Omental fat pad (tissue), 3 donors: ENCODE measurements at regions not wholly inside any gene's neighbourhood (a gene's known extent, or its start where the extent isn't known, plus 50 kb on each side); places are given as distances from the start of the nearest gene placed in this dataset.

Experiments used
- ATAC-seq: fragments of 150-250 bp; one replicate; pipeline ENCODE4 v1.9.1; 2016; ENCODE audit warnings: mild to moderate bottlenecking, moderate library complexity; ENCODE audit not compliant: low FRiP score
- DNase-seq: peaks from one replicate; pipeline ENCODE4 v3.0.0-alpha.2; 2019; ENCODE audit warnings: low spot score
- TF ChIP-seq, protein P1 (sequence below), 3 donors: fragments of 450-650 bp; IDR thresholded peaks; one replicate each; pipeline ENCODE4 v1.5.1; 2016 to 2017; ENCODE audit warnings: antibody characterized with exemption in 3 of 3, mild to moderate bottlenecking in 3 of 3, moderate library complexity in 2 of 3

DNA sequence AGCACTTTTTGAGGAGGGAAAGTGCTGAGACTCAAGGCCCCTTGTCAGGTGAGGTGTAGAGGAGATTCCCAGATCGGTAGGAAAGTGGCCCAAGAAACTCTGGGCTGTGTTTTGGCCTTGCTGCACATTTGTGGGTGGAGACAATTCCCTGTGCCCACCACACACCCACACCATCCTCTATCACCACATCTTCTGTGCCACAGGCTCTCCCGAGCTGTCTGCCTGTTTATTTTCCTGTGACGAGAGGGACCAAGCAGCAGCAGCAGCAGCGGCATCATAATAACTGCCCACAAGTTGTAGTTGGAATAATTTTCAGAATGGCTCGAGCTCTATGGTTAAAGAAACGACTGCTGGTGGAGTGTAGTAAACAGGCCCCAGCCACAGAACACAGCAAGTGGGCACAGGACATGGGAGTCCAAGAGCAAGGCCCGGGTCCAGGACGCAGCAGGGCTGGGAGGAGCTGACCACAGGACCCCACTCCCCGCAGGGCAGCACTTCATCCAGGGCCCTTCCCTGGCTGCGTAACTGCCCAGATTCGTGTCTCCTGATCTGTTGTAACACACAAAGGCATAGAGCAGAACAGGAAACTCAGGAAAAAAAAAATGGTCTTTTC, 55.6 kb upstream of the BCL2L14 start:
- ATAC-seq, result no peak
- DNase-seq, result no peak
- TF ChIP-seq, protein P1, sequence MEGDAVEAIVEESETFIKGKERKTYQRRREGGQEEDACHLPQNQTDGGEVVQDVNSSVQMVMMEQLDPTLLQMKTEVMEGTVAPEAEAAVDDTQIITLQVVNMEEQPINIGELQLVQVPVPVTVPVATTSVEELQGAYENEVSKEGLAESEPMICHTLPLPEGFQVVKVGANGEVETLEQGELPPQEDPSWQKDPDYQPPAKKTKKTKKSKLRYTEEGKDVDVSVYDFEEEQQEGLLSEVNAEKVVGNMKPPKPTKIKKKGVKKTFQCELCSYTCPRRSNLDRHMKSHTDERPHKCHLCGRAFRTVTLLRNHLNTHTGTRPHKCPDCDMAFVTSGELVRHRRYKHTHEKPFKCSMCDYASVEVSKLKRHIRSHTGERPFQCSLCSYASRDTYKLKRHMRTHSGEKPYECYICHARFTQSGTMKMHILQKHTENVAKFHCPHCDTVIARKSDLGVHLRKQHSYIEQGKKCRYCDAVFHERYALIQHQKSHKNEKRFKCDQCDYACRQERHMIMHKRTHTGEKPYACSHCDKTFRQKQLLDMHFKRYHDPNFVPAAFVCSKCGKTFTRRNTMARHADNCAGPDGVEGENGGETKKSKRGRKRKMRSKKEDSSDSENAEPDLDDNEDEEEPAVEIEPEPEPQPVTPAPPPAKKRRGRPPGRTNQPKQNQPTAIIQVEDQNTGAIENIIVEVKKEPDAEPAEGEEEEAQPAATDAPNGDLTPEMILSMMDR (IDR thresholded peaks at IDR 0.05), result no peak

DNA sequence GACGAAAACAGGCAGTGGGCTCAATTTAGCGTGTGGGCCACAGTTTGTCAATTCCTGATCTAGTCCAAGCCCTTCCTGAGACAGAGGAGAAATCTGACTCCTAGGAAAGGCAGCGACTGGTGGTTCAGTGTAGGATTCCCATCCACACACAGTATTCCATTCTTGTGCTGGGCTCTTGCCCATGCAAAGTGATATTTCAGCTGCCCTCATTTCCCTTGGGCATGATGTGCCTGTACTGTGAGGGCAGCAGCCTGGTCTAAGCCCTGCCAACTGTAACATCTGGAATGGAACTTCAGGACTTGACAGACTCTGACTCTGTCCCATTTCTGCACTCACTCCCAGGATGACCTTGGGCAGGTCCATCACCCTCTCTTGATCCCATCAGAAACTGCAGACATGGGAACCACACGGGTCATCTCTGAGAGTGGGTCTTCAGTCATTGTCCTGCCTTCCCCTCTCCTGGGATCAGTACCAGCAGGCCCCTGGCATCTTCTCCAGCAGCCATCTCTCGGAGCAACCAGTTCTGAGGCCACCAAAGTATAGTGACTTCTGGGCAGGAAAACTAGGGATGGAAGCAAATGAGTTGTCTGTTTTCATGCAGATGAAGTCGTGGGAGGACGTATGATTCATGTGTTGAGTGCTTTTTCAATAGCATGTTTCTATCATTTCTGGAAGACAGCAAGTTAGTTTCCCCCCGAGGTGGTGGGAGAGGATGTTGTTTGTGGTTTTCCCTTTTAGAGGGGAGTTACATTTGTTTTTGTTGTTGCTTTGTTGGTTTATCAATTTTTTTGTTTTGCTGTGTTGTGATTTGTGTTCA, 54.2 kb upstream of the BCL2L14 start:
- ATAC-seq (no peak), DNase-seq (no peak)
- TF ChIP-seq, protein P1 (IDR thresholded peaks at IDR 0.05), result no peak

GRCh38 chr12:12017135-12017581, 53.6 kb upstream of the BCL2L14 start:
- TF ChIP-seq, protein P1 (IDR thresholded peaks at IDR 0.05), result no peak
- no peak for DNase-seq
- no peak for ATAC-seq

DNA sequence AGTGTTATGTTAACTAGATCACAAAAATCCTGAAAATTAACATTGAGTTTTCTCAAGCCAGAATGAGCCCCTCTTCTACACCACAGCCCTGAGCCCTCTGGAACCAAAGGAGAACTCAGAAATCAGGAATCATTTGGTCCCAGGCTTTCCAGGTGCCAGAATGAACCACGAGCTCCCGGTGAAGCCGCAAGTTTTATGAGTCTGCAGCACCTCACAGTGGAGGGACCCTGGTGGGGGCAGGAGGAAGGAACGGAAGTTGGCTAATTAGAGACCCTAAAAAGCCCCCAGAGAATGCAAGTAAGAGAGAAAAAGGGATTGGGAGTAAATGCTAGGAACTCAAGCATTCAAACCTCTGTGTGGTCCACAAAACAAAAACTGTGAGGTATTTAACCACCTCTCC, 52.9 kb upstream of the BCL2L14 start:
- ATAC-seq, result no peak
- TF ChIP-seq, protein P1 (IDR thresholded peaks at IDR 0.05), result no peak
- no peak for DNase-seq

DNA sequence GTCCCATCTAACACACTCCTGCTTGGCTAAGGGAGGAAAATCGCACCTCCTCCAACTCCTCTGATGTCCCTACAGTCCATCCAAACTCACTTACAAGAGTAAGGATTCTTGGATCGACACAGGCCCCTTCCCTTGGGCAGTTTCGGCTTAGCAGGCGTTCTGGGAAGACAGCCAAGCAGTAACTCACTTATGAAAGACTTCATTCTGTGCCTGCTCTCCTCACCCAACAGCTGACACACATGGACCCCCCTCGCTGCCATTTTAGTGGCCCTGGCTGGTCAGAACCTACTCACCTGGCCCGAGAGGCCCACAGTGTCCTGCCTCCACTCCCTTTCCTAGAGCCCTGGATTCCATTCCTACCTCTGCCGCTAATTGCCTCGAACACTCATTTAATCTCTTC, 52.3 kb upstream of the BCL2L14 start:
- TF ChIP-seq, protein P1 (IDR thresholded peaks at IDR 0.05), result no peak
- no peak for ATAC-seq
- DNase-seq, result no peak

- no peak for DNase-seq
- ATAC-seq, result no peak
- TF ChIP-seq, protein P1 (IDR thresholded peaks at IDR 0.05), result no peak
Measured at GRCh38 chr12:12019881-12020280, 50.9 kb upstream of the BCL2L14 start.

DNA sequence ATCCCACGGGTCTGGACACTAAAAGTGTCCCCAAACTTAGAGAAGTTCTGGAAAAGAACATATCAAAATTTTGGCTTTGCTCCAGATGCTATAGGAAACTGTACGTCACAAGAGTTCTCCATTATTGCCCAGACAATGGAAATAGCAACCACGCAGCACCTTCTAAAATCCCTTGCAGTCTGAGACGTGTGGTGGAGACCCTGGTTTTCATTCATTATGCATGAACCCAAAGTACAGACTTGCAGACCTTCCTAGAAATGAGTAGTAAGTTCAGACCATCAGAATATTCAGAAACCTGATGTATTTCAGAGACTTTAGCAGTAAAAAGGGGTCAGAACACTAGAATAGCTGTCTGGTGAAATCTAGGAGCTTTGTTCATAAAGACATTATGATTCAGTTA, 50.0 kb upstream of the BCL2L14 start:
- ATAC-seq (no peak), DNase-seq (no peak)
- TF ChIP-seq, protein P1 (IDR thresholded peaks at IDR 0.05), result no peak
